ENCODE measurements at regions not wholly inside any gene's neighbourhood (a gene's known extent, or its start where the extent isn't known, plus 50 kb on each side); places are given as distances from the start of the nearest gene placed in this dataset.
A peak's percentile ranks its signal among the peaks of the same experiment; 100 is the strongest.

- DNase-seq = no peak
- TF ChIP-seq POLR2AphosphoS5 (IDR thresholded peaks at IDR 0.05) = no peak
- TF ChIP-seq POLR2A (IDR thresholded peaks at IDR 0.05) = no peak
- TF ChIP-seq CTCF (IDR thresholded peaks at IDR 0.05 in 8 of 11, conservative IDR thresholded peaks at IDR 0.05 in 3 of 11) = no peak
These were observed 547.6 kb downstream of the TBC1D32 start for GRCh38 chr6:120786682-120787081.

GRCh38 chr6:120786256-120786655 is 548.0 kb downstream of the TBC1D32 start:
- H3K36me3 ChIP-seq = no peaks in the 10 kb centered on the region
- 86 to 94% (median 91%) methylated on average over 8 of the region's 8 CpGs for WGBS, 5 donors
- intact Hi-C loops (cut with DNase I; ENCODE audit: low total_unique reads) = no loop called here
- H3K27me3 ChIP-seq (replicated peaks in 1 of 7) = no peaks in the 10 kb centered on the region
- no peak overlapping the region for H3K4me3 ChIP-seq
- TF ChIP-seq POLR2A (IDR thresholded peaks at IDR 0.05) (no peak), POLR2AphosphoS5 (IDR thresholded peaks at IDR 0.05) (no peak), CTCF (IDR thresholded peaks at IDR 0.05 in 8 of 11, conservative IDR thresholded peaks at IDR 0.05 in 3 of 11) (no peak)
- no peaks in the 10 kb centered on the region for H3K4me1 ChIP-seq
- DNase-seq = no peak
- H3K9me3 ChIP-seq = peaks cover 0 to 4% (median 0%) of the 10 kb centered on the region in 8 donors
- no peak overlapping the region for H3K27ac ChIP-seq

More at GRCh38 chr6:120786682-120787081, 547.6 kb downstream of the TBC1D32 start:
- H3K36me3 ChIP-seq = no peaks in the 10 kb centered on the region
- intact Hi-C loops (cut with DNase I; ENCODE audit: low total_unique reads) = no loop called here
- no peak overlapping the region for H3K4me3 ChIP-seq
- no peaks in the 10 kb centered on the region for H3K27me3 ChIP-seq (replicated peaks in 1 of 7)
- H3K27ac ChIP-seq = no peak overlapping the region
- 84 to 92% (median 87%) methylated on average over 6 to 10 of the region's 10 CpGs for WGBS, 5 donors
- peaks cover 0 to 4% (median 0%) of the 10 kb centered on the region in 8 donors for H3K9me3 ChIP-seq
- no peaks in the 10 kb centered on the region for H3K4me1 ChIP-seq

- Histone ChIP-seq H3K4me1 (no peaks in the 10 kb centered on the region), H3K27ac (no peak overlapping the region), H3K36me3 (no peaks in the 10 kb centered on the region), H3K4me3 (no peak overlapping the region), H3K9me3 (peaks cover 0 to 8% (median 0%) of the 10 kb centered on the region in 8 donors), H3K27me3 (replicated peaks in 1 of 7) (no peaks in the 10 kb centered on the region)
- WGBS, 5 donors = 80 to 95% (median 88%) methylated on average over 4 to 7 of the region's 7 CpGs
- TF ChIP-seq POLR2A (IDR thresholded peaks at IDR 0.05) (no peak), CTCF (IDR thresholded peaks at IDR 0.05 in 8 of 11, conservative IDR thresholded peaks at IDR 0.05 in 3 of 11) (no peak), POLR2AphosphoS5 (IDR thresholded peaks at IDR 0.05) (no peak)
- peak; percentile 67 for DNase-seq
- intact Hi-C loops (cut with DNase I; ENCODE audit: low total_unique reads) = no loop called here
These were observed 548.7 kb downstream of the TBC1D32 start for GRCh38 chr6:120785459-120786086.

- Histone ChIP-seq H3K27me3 (replicated peaks in 1 of 7) (no peaks in the 10 kb centered on the region), H3K4me1 (no peaks in the 10 kb centered on the region), H3K4me3 (no peak overlapping the region), H3K36me3 (no peaks in the 10 kb centered on the region), H3K27ac (no peak overlapping the region), H3K9me3 (peaks cover 0 to 25% (median 6%) of the 10 kb centered on the region in 8 donors)
- WGBS, 5 donors = 81 to 98% (median 85%) methylated on average over 4 of the region's 4 CpGs
- TF ChIP-seq POLR2A (IDR thresholded peaks at IDR 0.05) = no peak
- intact Hi-C loops (cut with DNase I; ENCODE audit: low total_unique reads) = no loop called here
- peak; percentile 44 for DNase-seq
These were observed 554.8 kb downstream of the TBC1D32 start for GRCh38 chr6:120779441-120779840.

All from spleen (tissue), 11 donors.